Memory B cell (primary cell): ENCODE measurements at regions not wholly inside any gene's neighbourhood (a gene's known extent, or its start where the extent isn't known, plus 50 kb on each side); places are given as distances from the start of the nearest gene placed in this dataset.

Experiments used
- ATAC-seq: fragments of 150-1000 bp; cut with Tn5 transposase; 2 replicates; pipeline ENCODE4 v1.10.0; 2021; ENCODE audit warnings: low read depth, mild to moderate bottlenecking, moderate library complexity
- DNase-seq, 2 donors: peaks; one replicate each; pipeline ENCODE4 v3.0.0; 2022; ENCODE audit warnings: low spot score in 2 of 2
- H3K27ac Mint-ChIP-seq: one replicate; pipeline ENCODE4 v1.8.0; 2022; ENCODE audit warnings: mild to moderate bottlenecking, moderate library complexity, mixed read lengths
- H3K27me3 Mint-ChIP-seq: one replicate; pipeline ENCODE4 v1.8.0; 2022; ENCODE audit warnings: mixed read lengths
- H3K36me3 Mint-ChIP-seq: one replicate; pipeline ENCODE4 v1.8.0; 2022; ENCODE audit warnings: mild to moderate bottlenecking, mixed read lengths
- H3K4me1 Mint-ChIP-seq: one replicate; pipeline ENCODE4 v1.8.0; 2022; ENCODE audit warnings: mixed read lengths
- H3K4me3 Mint-ChIP-seq: one replicate; pipeline ENCODE4 v1.8.0; 2022; ENCODE audit warnings: mild to moderate bottlenecking, moderate library complexity, mixed read lengths
- H3K9me3 Mint-ChIP-seq: one replicate; pipeline ENCODE4 v1.8.0; 2022; ENCODE audit warnings: mixed read lengths

DNA sequence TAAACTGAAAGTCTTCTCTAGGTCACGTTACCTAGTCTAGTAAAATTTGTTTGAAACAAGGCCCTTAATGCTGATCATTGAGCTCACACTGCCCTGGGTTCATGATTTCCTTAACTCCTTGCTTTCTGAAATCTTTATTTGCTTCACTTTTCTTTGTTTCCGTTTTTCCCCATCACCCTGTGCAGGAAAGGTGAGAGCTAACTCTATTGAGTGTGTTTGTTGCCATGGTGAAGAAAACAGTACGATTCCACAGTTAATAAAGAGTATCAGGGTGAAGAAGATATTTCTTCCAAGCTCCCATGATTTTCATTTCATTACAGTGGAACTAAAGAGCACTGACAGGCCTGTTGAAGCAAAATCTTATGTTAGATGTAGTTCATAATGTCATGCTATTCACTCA is 276.2 kb downstream of the RAP2B start:
- peaks cover 3% of the 10 kb centered on the region for H3K27me3 Mint-ChIP-seq
- H3K36me3 Mint-ChIP-seq = no peaks in the 10 kb centered on the region
- no peak for DNase-seq
- no peak overlapping the region for H3K4me3 Mint-ChIP-seq
- H3K27ac Mint-ChIP-seq = no peak overlapping the region
- no peaks in the 10 kb centered on the region for H3K9me3 Mint-ChIP-seq
- ATAC-seq = no peak
- no peaks in the 10 kb centered on the region for H3K4me1 Mint-ChIP-seq

DNA sequence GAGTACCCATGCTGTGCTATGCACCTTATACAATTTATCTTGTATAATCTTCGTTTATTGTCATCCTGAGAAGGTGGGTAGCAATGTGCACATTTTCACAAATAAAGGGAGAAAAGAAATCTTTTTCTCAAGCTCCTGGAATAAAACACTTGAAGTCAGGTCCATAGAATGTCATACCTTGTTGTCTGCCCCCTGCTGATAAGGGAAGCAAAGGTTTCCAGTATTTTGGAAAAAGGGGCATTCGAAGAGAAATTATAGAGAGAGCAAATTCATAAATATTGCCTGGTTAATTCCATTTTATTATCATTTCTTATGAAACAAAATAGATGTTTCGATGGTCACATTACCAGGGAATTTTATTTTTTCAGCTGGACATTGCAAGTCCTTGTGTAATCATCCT is 277.8 kb downstream of the RAP2B start:
- Mint-ChIP-seq H3K27ac (no peak overlapping the region), H3K27me3 (peaks cover 1% of the 10 kb centered on the region), H3K9me3 (no peaks in the 10 kb centered on the region), H3K36me3 (no peaks in the 10 kb centered on the region), H3K4me3 (no peak overlapping the region), H3K4me1 (no peaks in the 10 kb centered on the region)
- ATAC-seq (no peak), DNase-seq (no peak)

DNA sequence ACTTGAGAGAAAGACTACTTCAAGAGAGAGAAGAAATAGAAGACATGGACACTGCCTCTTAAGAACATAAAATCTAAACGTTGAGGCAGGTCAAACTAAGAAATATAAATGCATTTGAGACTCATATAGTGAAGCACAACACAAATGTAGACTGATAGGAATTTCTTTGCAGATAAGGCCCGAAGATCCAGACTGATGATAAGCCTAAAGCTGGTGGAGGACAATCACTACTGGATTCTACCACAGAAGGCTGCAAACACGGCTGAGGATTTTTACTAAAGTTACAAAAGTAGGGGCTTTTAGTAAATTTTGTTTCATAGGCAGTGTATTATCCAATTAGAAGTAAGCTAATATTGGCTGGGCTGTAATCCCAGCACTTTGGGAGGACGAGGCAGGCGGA is 278.3 kb downstream of the RAP2B start:
- no peak overlapping the region for H3K27ac Mint-ChIP-seq
- no peak overlapping the region for H3K4me3 Mint-ChIP-seq
- DNase-seq (no peak), ATAC-seq (no peak)
- H3K36me3 Mint-ChIP-seq = no peaks in the 10 kb centered on the region
- H3K9me3 Mint-ChIP-seq = no peaks in the 10 kb centered on the region
- peaks cover 1% of the 10 kb centered on the region for H3K27me3 Mint-ChIP-seq
- H3K4me1 Mint-ChIP-seq = no peaks in the 10 kb centered on the region

DNA sequence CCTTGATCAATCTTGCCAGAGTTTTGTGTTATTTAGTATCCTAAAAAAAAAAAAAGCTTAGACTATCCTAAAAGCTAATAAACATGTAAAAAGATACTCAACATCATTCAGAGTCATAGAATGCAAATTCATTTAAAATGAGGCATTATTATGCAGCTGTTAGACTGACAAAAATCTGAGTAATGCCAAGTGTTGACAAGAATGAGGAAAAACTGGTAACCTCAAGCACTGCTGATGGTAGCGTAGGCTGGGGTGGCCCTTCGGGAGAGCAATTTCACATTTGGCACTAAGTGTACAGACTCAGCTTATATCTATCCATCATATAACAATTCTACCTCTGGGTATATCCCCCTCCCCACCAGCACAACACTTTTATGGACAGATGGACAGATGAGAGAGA is 280.4 kb downstream of the RAP2B start:
- Mint-ChIP-seq H3K4me1 (no peaks in the 10 kb centered on the region), H3K4me3 (no peak overlapping the region), H3K9me3 (no peaks in the 10 kb centered on the region), H3K27ac (no peak overlapping the region), H3K36me3 (no peaks in the 10 kb centered on the region), H3K27me3 (peaks cover 1% of the 10 kb centered on the region)
- no peak for ATAC-seq
- no peak for DNase-seq

DNA sequence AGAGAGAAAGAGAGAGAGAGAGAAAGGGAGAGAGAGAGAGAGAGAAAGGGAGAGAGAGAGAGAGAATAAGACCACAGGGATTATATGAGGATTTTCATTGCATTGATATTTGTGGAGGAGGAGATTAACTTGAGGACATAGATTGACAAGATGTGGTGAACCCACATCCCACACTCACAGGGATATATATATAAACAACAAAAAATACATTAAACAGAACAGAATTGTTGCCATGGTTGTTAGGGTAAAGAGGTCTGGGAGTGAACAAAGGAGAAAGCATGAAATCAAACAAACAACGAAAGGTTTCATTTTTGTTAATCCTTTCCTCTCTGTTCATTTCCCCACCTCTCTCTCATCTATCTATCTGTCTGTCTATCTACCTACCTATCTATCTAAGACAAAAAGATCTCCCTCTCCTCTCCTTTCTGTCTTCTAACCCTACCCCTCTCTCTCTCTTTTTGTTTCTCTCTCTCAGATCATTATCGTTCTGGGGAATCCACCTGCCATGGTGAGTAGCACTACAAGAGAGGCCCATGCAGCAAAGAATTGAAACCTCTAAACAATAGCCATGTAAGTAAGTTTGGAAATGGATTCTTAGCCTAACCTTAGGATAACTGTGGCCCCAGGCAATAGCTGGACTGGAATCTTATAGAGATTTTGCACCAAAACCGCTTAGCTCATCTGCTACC is 280.9 kb downstream of the RAP2B start:
- DNase-seq (no peak), ATAC-seq (no peak)
- H3K4me1 Mint-ChIP-seq = no peaks in the 10 kb centered on the region
- peaks cover 1% of the 10 kb centered on the region for H3K27me3 Mint-ChIP-seq
- no peaks in the 10 kb centered on the region for H3K36me3 Mint-ChIP-seq
- H3K27ac Mint-ChIP-seq = no peak overlapping the region
- no peaks in the 10 kb centered on the region for H3K9me3 Mint-ChIP-seq
- no peak overlapping the region for H3K4me3 Mint-ChIP-seq

DNA sequence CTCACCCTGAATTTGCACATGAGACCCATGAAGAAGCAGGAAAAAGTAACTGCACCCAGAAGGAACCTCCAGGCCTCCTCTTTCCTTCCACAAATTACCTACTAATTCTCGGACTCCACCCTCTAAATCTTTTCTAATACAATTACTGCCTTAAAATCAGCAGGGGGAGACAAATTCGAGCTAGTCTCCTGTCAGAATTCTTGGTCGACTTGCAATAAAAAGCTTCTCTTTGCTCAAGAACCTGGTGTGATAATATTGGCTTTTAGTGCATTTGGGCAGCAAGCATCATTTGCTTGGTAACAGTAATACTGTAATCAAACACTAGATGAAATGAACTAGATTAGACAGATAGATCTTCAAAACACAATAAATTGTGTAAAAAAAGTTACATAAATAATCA is 281.9 kb downstream of the RAP2B start:
- ATAC-seq (no peak), DNase-seq (no peak)
- Mint-ChIP-seq H3K27ac (no peak overlapping the region), H3K27me3 (peaks cover 1% of the 10 kb centered on the region), H3K9me3 (no peaks in the 10 kb centered on the region), H3K4me3 (no peak overlapping the region), H3K4me1 (no peaks in the 10 kb centered on the region), H3K36me3 (no peaks in the 10 kb centered on the region)

DNA sequence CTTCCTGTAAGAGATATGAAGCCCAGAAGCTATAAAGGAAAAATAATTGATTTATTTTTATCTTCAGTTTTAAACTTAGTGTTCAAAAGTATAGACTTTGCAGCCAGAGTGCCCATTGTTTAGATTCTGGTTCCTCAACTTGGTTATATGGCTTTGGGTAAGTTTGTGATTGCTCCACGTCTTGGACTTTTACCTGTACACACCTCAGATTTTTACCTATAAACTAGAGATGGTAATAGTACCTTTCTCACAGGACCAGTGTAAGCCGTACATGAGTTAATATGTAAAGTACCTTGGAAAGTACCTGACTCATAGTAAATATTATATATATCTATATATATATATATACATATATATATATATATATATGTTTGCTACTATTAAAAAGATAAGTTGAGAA is 283.8 kb downstream of the RAP2B start:
- Mint-ChIP-seq H3K4me3 (no peak overlapping the region), H3K4me1 (no peaks in the 10 kb centered on the region), H3K27me3 (no peaks in the 10 kb centered on the region), H3K27ac (no peak overlapping the region), H3K36me3 (no peaks in the 10 kb centered on the region), H3K9me3 (no peaks in the 10 kb centered on the region)
- no peak for ATAC-seq
- DNase-seq = no peak

DNA sequence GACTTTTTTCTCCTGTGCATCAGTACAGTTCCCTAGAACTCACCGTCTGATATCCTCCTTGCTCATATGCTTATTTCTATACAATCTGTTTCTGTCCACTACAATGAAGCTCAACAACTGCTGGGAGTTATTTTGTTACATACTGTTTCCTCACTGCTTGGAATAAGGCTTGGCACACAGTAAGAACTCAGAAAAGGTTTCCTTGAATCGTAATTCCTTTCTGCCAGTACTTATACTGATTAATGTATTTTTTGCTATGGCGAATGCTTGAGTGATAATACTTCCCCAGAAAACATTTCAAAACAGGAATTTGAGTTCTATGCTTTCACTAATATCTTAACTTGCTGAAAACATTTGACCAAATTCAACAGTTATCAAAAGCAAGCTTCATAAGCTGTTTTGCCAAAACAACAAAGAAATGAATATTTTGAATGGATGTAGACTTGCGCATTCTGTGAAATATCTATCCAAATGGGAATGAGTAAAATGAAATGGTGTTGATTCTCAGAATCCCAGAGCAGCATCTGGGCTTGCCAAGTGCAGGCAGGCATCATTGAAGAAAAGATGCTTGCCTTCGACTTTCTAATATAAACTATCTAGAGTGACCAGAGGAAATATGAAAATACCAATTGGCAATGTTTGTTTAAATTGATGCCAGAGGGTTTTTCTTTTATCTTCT is 286.3 kb downstream of the RAP2B start:
- Mint-ChIP-seq H3K4me1 (no peaks in the 10 kb centered on the region), H3K36me3 (no peaks in the 10 kb centered on the region), H3K9me3 (no peaks in the 10 kb centered on the region), H3K27ac (no peak overlapping the region), H3K4me3 (no peak overlapping the region), H3K27me3 (no peaks in the 10 kb centered on the region)
- ATAC-seq = no peak
- no peak for DNase-seq

DNA sequence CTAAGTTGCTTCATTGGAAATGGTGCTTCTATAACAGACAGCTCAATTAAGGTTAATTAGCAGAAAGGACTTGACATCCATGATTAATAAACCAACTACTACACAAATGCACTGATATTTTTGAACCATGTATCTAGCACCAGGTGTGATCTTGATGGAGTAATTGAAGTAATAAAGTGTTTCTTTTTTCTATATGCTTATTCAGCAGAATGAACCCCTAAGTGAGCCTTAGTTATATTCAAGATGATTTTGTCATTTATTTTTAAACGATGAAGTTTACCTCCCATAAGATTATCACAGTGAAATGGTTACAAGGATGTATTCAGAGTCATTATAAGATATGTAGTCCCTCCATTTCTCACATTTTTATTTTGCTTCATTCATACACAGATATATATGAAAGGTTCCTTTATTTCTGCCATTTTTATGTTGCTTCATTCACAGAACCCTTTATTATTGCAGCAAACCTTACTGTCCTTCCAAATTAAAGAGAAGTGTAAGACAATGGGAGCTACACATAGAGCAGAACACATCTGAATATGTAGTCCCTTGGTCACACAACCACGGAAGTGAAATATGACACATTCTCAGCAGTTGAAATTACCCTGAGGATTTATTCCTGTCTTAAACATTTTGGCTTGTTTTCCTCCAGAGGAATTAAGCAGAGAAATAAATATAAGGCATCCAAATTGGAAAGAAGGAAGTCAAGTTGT is 295.0 kb downstream of the RAP2B start:
- DNase-seq (no peak), ATAC-seq (no peak)
- H3K4me1 Mint-ChIP-seq = no peaks in the 10 kb centered on the region
- H3K27me3 Mint-ChIP-seq = no peaks in the 10 kb centered on the region
- H3K9me3 Mint-ChIP-seq = no peaks in the 10 kb centered on the region
- no peaks in the 10 kb centered on the region for H3K36me3 Mint-ChIP-seq
- H3K27ac Mint-ChIP-seq = no peak overlapping the region
- no peak overlapping the region for H3K4me3 Mint-ChIP-seq

DNA sequence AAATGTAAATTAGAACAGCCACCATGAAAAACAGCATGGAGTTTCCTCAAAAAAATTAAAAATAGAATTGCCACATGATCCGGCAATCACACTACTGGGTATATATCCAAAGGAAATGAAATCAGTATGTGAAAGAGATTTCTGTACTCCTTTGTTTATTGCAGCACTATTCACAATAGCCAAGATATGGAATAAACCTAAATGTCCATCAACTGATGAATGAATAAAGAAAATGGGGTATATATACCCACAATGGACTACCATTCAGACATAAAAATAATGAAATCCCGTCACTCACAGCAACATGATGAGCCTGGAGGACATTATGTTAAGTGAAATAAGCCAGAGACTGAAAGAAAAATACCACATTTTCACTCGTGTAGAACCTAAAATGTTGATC is 296.9 kb downstream of the RAP2B start:
- Mint-ChIP-seq H3K27me3 (no peaks in the 10 kb centered on the region), H3K4me3 (no peak overlapping the region), H3K27ac (no peak overlapping the region), H3K36me3 (no peaks in the 10 kb centered on the region), H3K4me1 (peaks cover 2% of the 10 kb centered on the region), H3K9me3 (no peaks in the 10 kb centered on the region)
- no peak for ATAC-seq
- no peak for DNase-seq

DNA sequence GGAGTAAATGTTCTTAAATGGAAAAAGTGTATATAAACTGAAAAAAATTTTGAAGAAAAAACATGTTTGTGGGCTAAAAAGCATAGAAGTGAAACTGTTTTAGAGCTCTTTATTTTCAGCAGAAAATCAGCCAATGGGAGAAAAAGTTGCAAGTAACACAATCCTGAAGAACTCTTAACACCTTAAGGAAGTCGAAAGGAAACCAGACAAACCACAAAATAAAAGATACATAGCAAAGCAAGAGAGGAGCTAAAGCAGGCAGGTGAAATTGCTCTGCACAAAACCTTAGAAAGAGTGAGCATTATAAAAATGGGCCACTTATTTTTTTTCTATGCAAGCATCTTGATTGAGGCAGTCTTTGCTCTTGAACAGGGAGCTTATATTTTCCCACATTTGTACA is 300.5 kb downstream of the RAP2B start:
- H3K27me3 Mint-ChIP-seq = no peaks in the 10 kb centered on the region
- H3K36me3 Mint-ChIP-seq = no peaks in the 10 kb centered on the region
- no peak overlapping the region for H3K27ac Mint-ChIP-seq
- ATAC-seq (no peak), DNase-seq (no peak)
- H3K9me3 Mint-ChIP-seq = no peaks in the 10 kb centered on the region
- H3K4me3 Mint-ChIP-seq = no peak overlapping the region
- H3K4me1 Mint-ChIP-seq = peaks cover 3% of the 10 kb centered on the region

DNA sequence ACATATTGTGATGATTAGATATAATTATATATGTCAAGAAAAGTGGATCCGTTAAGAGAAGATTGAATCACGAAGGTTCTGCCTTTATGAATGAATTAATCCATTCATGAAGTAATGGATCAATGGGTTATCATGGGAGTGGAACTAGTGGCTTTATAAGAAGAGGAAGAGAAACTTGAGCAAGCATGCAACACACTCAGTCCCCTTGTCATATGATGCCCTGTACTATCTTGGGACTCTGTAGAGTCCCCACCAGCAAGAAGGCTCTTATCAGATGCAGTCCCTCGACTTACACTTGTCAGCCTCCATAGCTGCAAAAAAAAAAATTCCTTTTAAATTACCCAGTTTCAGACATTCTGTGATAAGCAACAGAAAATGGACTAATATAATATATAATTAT is 301.9 kb downstream of the RAP2B start:
- no peaks in the 10 kb centered on the region for H3K36me3 Mint-ChIP-seq
- H3K4me1 Mint-ChIP-seq = peaks cover 3% of the 10 kb centered on the region
- no peak overlapping the region for H3K27ac Mint-ChIP-seq
- no peaks in the 10 kb centered on the region for H3K9me3 Mint-ChIP-seq
- no peak overlapping the region for H3K4me3 Mint-ChIP-seq
- no peaks in the 10 kb centered on the region for H3K27me3 Mint-ChIP-seq
- DNase-seq (no peak), ATAC-seq (peak; percentile 91)

DNA sequence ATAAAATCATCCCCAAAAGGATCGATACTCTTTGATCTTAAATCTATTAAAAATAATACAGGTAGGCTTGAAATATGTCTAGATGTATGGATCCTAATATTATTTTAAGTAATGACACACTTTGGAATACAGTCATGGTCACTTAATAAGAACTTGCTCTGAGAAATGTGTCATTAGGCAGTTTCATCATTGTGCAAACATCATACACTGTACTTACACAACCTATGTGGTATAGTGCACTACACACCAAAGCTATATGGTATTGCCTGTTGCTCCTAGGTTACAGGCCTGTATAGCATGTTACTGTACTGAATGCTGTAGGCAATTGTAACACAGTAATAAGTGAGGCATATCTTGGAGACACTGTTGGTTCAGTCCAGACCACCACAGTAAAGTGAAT is 307.1 kb downstream of the RAP2B start:
- no peaks in the 10 kb centered on the region for H3K27me3 Mint-ChIP-seq
- no peaks in the 10 kb centered on the region for H3K36me3 Mint-ChIP-seq
- no peak overlapping the region for H3K27ac Mint-ChIP-seq
- DNase-seq (no peak), ATAC-seq (no peak)
- H3K9me3 Mint-ChIP-seq = no peaks in the 10 kb centered on the region
- H3K4me3 Mint-ChIP-seq = no peak overlapping the region
- no peaks in the 10 kb centered on the region for H3K4me1 Mint-ChIP-seq

DNA sequence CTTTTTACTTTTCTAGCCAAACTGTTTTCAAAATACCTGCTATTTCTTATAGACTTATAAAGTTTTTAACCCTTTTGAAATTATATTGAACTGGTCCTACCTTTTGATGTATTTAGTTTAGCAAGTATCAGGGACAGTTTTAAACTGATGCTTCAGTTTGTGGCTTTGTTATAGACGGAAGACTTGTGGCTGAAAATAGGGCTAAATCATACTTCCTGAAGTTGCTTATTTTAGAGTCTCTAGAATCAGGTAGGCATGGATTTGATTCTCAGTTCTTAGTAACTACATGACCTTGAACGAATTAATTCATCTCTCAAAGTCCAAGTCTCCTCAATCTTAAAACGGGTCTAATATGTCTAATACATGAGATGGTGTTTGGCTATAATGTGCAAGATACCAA is 322.8 kb downstream of the RAP2B start:
- no peaks in the 10 kb centered on the region for H3K36me3 Mint-ChIP-seq
- H3K4me3 Mint-ChIP-seq = no peak overlapping the region
- no peaks in the 10 kb centered on the region for H3K4me1 Mint-ChIP-seq
- no peaks in the 10 kb centered on the region for H3K27me3 Mint-ChIP-seq
- no peak for ATAC-seq
- H3K27ac Mint-ChIP-seq = no peak overlapping the region
- H3K9me3 Mint-ChIP-seq = no peaks in the 10 kb centered on the region
- DNase-seq = no peak

DNA sequence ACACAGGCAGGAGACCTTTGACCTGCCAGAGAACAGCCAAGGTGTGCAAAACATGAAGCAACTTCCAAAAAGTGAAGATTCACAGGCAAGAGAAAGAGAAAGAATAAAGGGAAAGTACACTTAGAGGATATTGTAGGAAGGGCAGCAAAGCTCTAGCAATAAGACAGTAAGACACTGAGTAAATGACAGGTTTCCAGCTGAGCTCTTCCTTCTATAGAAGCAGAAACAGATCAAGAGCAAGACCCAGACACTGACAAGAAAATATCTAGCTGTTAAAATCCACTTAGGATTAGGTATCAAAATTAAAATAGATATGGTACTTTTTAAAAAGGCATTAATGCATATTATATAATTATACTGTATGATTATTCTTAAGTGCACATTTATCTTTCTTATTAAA is 333.4 kb downstream of the RAP2B start:
- no peak for ATAC-seq
- peaks cover 8% of the 10 kb centered on the region for H3K27me3 Mint-ChIP-seq
- no peak overlapping the region for H3K27ac Mint-ChIP-seq
- no peak overlapping the region for H3K4me3 Mint-ChIP-seq
- H3K36me3 Mint-ChIP-seq = no peaks in the 10 kb centered on the region
- no peaks in the 10 kb centered on the region for H3K9me3 Mint-ChIP-seq
- no peak for DNase-seq
- H3K4me1 Mint-ChIP-seq = peaks cover 4% of the 10 kb centered on the region
